Endothelial cell of umbilical vein (primary cell): ENCODE measurements at regions not wholly inside any gene's neighbourhood (a gene's known extent, or its start where the extent isn't known, plus 50 kb on each side); places are given as distances from the start of the nearest gene placed in this dataset.
A peak's percentile ranks its signal among the peaks of the same experiment; 100 is the strongest.
"Not testable (repeated sequence)": the region's sequence is repeated elsewhere in the genome, so short reads cannot be mapped to it uniquely, and the experiment has no call there.

ENCODE experiments used
- BruUV-seq: library from RNA; stranded (reverse); fragments of 400-500 nt; replicated peaks from 2 replicates; lab custom pipeline; 2021; lab: Mats Ljungman, UMichigan
- CTCF ChIA-PET: fragments of 300-600, 350-600 bp; sonication (Branson Sonifier 250); formaldehyde crosslinking; loops from one replicate; lab custom pipeline; 2021; ENCODE audit warnings: antibody characterized with exemption, inconsistent platforms; lab: Charles Lee
- POLR2A ChIA-PET: fragments of 300-600, 350-600 bp; sonication (Branson Sonifier 250); formaldehyde crosslinking; loops from one replicate; lab custom pipeline; 2021; ENCODE audit warnings: antibody characterized with exemption, inconsistent platforms; lab: Charles Lee
- DNase-seq: peaks from one replicate; pipeline ENCODE4 v3.0.0-alpha.2; 2011; ENCODE audit warnings: low read depth, low spot score
- FAIRE-seq: peaks from 2 replicates; lab custom pipeline; 2011; peaks lifted over from hg19 to GRCh38; lab: Jason Lieb, UNC
- H2AFZ ChIP-seq: 2 replicates; pipeline ENCODE4 v1.6.0; 2012; ENCODE audit warnings: low read depth, low read length, control low read depth, inconsistent platforms
- H3K27ac ChIP-seq: 2 replicates; pipeline ENCODE4 v1.5.1; 2011; ENCODE audit warnings: low read depth, mild to moderate bottlenecking, control low read depth, low read length, moderate library complexity; ENCODE audit not compliant: insufficient read depth
- H3K27me3 ChIP-seq, 2 experiments: 2 replicates each; pipeline versions ENCODE4 v1.6.0 to v1.6.1; 2011; ENCODE audit warnings: low read length in 2 of 2, mixed read lengths in 1 of 2; ENCODE audit not compliant: control insufficient read depth in 2 of 2, insufficient read depth in 2 of 2
- H3K36me3 ChIP-seq, 2 experiments: 2 replicates in 1 of 2; 3 replicates in 1 of 2; pipeline ENCODE4 v1.5.1; 2011; ENCODE audit warnings: low read length in 2 of 2, mild to moderate bottlenecking in 1 of 2, moderate library complexity in 1 of 2; ENCODE audit not compliant: control insufficient read depth in 2 of 2, insufficient read depth in 2 of 2; ENCODE audit errors: extremely low read depth in 1 of 2
- H3K4me1 ChIP-seq: 3 replicates; pipeline ENCODE4 v1.5.1; 2011; ENCODE audit warnings: mild to moderate bottlenecking, low read length; ENCODE audit not compliant: control insufficient read depth, insufficient read depth; ENCODE audit errors: extremely low read depth
- H3K4me2 ChIP-seq: 2 replicates; pipeline ENCODE4 v1.6.1; 2011; ENCODE audit warnings: low read length, control low read depth, mixed read lengths; ENCODE audit not compliant: insufficient read depth
- H3K4me3 ChIP-seq, 3 experiments: fragments of 200-600 bp in 1 of 3; sonication (generic), shearing (Covaris generic) in 1 of 3; replicated peaks in 1 of 3; 2 replicates each; pipeline ENCODE4 v1.5.1; 2011 to 2016; ENCODE audit warnings: control low read depth in 3 of 3, low read length in 3 of 3, mild to moderate bottlenecking in 2 of 3, inconsistent platforms in 1 of 3, low read depth in 1 of 3, moderate library complexity in 1 of 3; ENCODE audit not compliant: insufficient read depth in 1 of 3
- H3K79me2 ChIP-seq: 2 replicates; pipeline ENCODE4 v1.6.0; 2012; ENCODE audit warnings: low read length, inconsistent platforms; ENCODE audit not compliant: control insufficient read depth, insufficient read depth
- H3K9ac ChIP-seq: replicated peaks from 2 replicates; pipeline ENCODE3; 2011; ENCODE audit warnings: low read length, control low read depth; ENCODE audit not compliant: insufficient read depth; ENCODE audit errors: extremely low read depth
- H3K9me1 ChIP-seq: replicated peaks from 3 replicates; pipeline ENCODE4 v1.6.0; 2011; ENCODE audit warnings: mild to moderate bottlenecking, low read length; ENCODE audit not compliant: control insufficient read depth, insufficient read depth; ENCODE audit errors: extremely low read depth
- H3K9me3 ChIP-seq: replicated peaks from 2 replicates; pipeline ENCODE4 v1.5.1; 2012; ENCODE audit warnings: low read length, inconsistent platforms; ENCODE audit not compliant: control insufficient read depth, insufficient read depth
- H4K20me1 ChIP-seq: replicated peaks from 2 replicates; pipeline ENCODE3; 2011; ENCODE audit warnings: mild to moderate bottlenecking, low read length; ENCODE audit not compliant: control insufficient read depth, insufficient read depth; ENCODE audit errors: extremely low read depth
- EZH2 ChIP-seq: IDR thresholded peaks from 2 replicates; pipeline ENCODE4 v1.6.1; 2012; ENCODE audit warnings: borderline replicate concordance, low read depth, mild to moderate bottlenecking, moderate library complexity, low read length, inconsistent platforms; ENCODE audit not compliant: severe bottlenecking
- FOS ChIP-seq: IDR thresholded peaks from 2 replicates; pipeline ENCODE4 v1.6.1; 2011; ENCODE audit warnings: mild to moderate bottlenecking, low read length, moderate library complexity, borderline replicate concordance; ENCODE audit not compliant: insufficient read depth
- GATA2 ChIP-seq: IDR thresholded peaks from 2 replicates; pipeline ENCODE4 v1.7.0; 2011; ENCODE audit warnings: low read depth, mild to moderate bottlenecking, moderate library complexity, mixed read lengths, low read length; ENCODE audit not compliant: insufficient read length, insufficient read depth
- JUN ChIP-seq: IDR thresholded peaks from 2 replicates; pipeline ENCODE4 v1.6.1; 2011; ENCODE audit warnings: borderline replicate concordance, low read depth; ENCODE audit not compliant: insufficient read length, insufficient read depth
- MAX ChIP-seq: IDR thresholded peaks from 2 replicates; pipeline ENCODE4 v1.6.1; 2011; ENCODE audit not compliant: insufficient read depth, insufficient read length
- MYC ChIP-seq: IDR thresholded peaks from one replicate; pipeline ENCODE4 v1.6.1; 2011; ENCODE audit warnings: mild to moderate bottlenecking, low read depth, low read length
- POLR2A ChIP-seq: IDR thresholded peaks from 2 replicates; pipeline ENCODE4 v1.6.1; 2012; ENCODE audit warnings: low read depth, mild to moderate bottlenecking, control low read depth, low read length
- POLR2AphosphoS5 ChIP-seq: IDR thresholded peaks from 2 replicates; pipeline ENCODE4 v1.6.1; 2012; ENCODE audit warnings: low read depth, mild to moderate bottlenecking, control low read depth, low read length, moderate library complexity; ENCODE audit not compliant: insufficient read depth
- dilution Hi-C: fragments of 300-500 bp; cut with MboI; formaldehyde crosslinking; loops from one replicate; pipeline ENCODE4 v1.15.0; 2019; ENCODE audit warnings: low sequenced_read_pairs; ENCODE audit not compliant: extremely low pct_ligation_motif_present
- intact Hi-C: fragments of 100-400 bp; cut with micrococcal nuclease; formaldehyde crosslinking; loops from one replicate; pipeline ENCODE4 v1.10.0; 2022
- TF ChIP-seq, protein P1 (sequence below), 2 donors: IDR thresholded peaks; 1 replicate in 1 of 2; 2 replicates in 1 of 2; pipeline ENCODE4 v1.5.1; 2011; ENCODE audit warnings: low read length in 2 of 2, mild to moderate bottlenecking in 2 of 2, moderate library complexity in 2 of 2, control low read depth in 1 of 2, inconsistent platforms in 1 of 2, low read depth in 1 of 2; ENCODE audit not compliant: insufficient read depth in 1 of 2; ENCODE audit errors: extremely low read depth in 1 of 2

DNA sequence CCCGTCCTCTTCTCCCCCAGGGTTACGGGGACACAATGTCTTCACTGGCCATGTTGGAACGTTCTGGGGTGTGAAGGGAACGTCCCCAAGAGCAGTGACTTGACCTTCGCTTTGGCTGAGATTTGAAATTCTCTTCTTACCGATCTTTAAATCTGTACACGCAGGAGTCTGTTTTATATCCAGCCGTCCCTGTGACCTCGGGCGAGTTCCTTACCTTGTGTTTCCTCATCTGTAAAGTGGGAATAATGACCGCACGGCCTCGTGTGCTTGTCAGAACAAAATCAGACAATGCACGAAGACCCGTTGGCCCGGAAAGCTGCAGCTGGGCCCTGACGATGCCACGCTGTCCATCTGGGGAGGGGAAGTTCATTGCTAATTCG is 454.3 kb downstream of the PREX1 start:
- Histone ChIP-seq H3K36me3 (no peaks in the 10 kb centered on the region), H4K20me1 (no peaks in the 10 kb centered on the region), H3K4me1 (peaks cover 11% of the 10 kb centered on the region), H3K27ac (no peak overlapping the region), H3K9me3 (no peaks in the 10 kb centered on the region), H3K9me1 (no peaks in the 10 kb centered on the region), H3K4me3 (no peak overlapping the region), H3K4me2 (no peak overlapping the region), H3K9ac (no peak overlapping the region), H3K27me3 (peaks cover 3 to 7% of the 10 kb centered on the region in 2 experiments), H3K79me2 (no peaks in the 10 kb centered on the region), H2AFZ (no peak overlapping the region)
- dilution Hi-C loops = no loop called here
- intact Hi-C loops = no loop called here
- POLR2A ChIA-PET = no interaction called here
- DNase-seq = no peak
- peak; percentile 26 for FAIRE-seq
- TF ChIP-seq MYC (no peak), FOS (no peak), GATA2 (no peak), JUN (no peak), EZH2 (no peak), POLR2A (no peak), MAX (no peak), POLR2AphosphoS5 (no peak)
- TF ChIP-seq, protein P1, sequence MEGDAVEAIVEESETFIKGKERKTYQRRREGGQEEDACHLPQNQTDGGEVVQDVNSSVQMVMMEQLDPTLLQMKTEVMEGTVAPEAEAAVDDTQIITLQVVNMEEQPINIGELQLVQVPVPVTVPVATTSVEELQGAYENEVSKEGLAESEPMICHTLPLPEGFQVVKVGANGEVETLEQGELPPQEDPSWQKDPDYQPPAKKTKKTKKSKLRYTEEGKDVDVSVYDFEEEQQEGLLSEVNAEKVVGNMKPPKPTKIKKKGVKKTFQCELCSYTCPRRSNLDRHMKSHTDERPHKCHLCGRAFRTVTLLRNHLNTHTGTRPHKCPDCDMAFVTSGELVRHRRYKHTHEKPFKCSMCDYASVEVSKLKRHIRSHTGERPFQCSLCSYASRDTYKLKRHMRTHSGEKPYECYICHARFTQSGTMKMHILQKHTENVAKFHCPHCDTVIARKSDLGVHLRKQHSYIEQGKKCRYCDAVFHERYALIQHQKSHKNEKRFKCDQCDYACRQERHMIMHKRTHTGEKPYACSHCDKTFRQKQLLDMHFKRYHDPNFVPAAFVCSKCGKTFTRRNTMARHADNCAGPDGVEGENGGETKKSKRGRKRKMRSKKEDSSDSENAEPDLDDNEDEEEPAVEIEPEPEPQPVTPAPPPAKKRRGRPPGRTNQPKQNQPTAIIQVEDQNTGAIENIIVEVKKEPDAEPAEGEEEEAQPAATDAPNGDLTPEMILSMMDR (IDR thresholded peaks at IDR 0.05; ENCODE audit: extremely low read depth in 1 of 2, insufficient read depth in 1 of 2, low read depth in 1 of 2, low read length in 2 of 2) = no peak
- no TSS peak for BruUV-seq
- CTCF ChIA-PET = no interaction called here

- H3K27me3 ChIP-seq, FAIRE-seq, H3K79me2 ChIP-seq, CTCF ChIA-PET, dilution Hi-C loops, H3K9ac ChIP-seq, H4K20me1 ChIP-seq, H3K27ac ChIP-seq, POLR2A ChIA-PET, H3K4me3 ChIP-seq, H3K36me3 ChIP-seq, DNase-seq, H3K9me3 ChIP-seq, H2AFZ ChIP-seq, intact Hi-C loops, H3K4me2 ChIP-seq, H3K9me1 ChIP-seq, BruUV-seq: not testable (repeated sequence)
- peaks cover 11% of the 10 kb centered on the region for H3K4me1 ChIP-seq
Measured at GRCh38 chr20:48372851-48373554, 454.8 kb downstream of the PREX1 start.
